IPS-15b (cell line): ENCODE measurements at regions not wholly inside any gene's neighbourhood (a gene's known extent, or its start where the extent isn't known, plus 50 kb on each side); places are given as distances from the start of the nearest gene placed in this dataset.

Source experiments
- H3K27me3 ChIP-seq: one replicate; pipeline ENCODE4 v1.6.1; 2013; ENCODE audit warnings: low read length; ENCODE audit not compliant: control insufficient read depth, insufficient read depth
- H3K36me3 ChIP-seq: one replicate; pipeline ENCODE4 v1.6.1; 2013; ENCODE audit warnings: low read length; ENCODE audit not compliant: control insufficient read depth, insufficient read depth
- H3K4me1 ChIP-seq: one replicate; pipeline ENCODE4 v1.6.1; 2013; ENCODE audit warnings: mild to moderate bottlenecking, low read length; ENCODE audit not compliant: control insufficient read depth, insufficient read depth
- H3K4me3 ChIP-seq: one replicate; pipeline ENCODE4 v1.5.1; 2013; ENCODE audit warnings: low read depth, low read length
- H3K9ac ChIP-seq: one replicate; pipeline ENCODE4 v1.6.1; 2013; ENCODE audit warnings: low read depth, mild to moderate bottlenecking, low read length
- H3K9me3 ChIP-seq: one replicate; pipeline ENCODE4 v1.6.1; 2013; ENCODE audit warnings: mild to moderate bottlenecking, low read length; ENCODE audit not compliant: control insufficient read depth, insufficient read depth

DNA sequence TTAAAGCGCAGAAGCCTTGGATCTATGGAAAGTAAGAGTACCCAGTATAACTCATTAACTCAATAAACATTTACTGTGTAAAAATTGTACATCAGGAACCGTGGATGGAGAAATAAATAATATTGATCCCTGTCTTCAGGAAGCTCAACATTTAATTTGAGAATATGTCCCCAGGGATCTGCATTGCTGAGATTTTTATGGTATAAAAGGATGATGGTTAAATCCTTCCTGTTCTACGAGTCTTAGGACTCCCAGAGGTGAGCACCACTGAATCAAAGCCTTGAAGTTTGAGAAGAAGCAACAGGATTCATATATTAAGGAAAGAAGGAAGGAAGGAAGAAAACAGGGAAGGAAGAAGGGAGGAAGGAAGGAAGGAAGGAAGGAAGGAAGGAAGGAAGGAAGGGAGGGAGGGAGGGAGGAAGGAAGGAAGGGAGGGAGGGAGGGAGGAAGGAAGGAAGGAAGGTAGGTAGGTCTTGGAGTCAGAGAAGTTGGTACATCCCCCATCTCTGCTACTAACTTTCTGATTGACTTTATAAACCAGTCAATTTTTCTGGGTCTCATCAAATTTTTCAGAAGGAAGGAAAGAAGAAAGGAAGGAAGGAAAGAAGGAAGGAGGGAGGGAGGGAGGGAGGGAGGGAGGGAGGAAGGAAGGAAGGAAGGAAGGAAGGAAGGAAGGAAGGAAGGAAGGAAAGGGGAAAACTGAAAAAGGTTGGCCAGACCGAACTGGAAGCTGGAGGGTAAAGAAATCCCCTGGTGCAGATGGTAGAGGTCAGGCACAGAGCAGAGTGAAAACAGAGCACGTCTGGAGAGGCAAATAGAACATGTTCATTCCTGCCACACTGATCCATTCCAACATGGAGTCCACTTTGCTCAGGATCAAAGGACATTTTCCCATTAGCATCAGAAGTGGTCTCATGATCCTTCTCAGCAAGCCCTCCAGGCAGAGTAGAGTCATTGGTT is 422.2 kb upstream of the CDH11 start:
- Histone ChIP-seq H3K9me3 (no peaks in the 10 kb centered on the region), H3K36me3 (no peaks in the 10 kb centered on the region), H3K4me1 (peaks cover 15% of the 10 kb centered on the region), H3K9ac (no peak overlapping the region), H3K27me3 (no peaks in the 10 kb centered on the region), H3K4me3 (no peak overlapping the region)

DNA sequence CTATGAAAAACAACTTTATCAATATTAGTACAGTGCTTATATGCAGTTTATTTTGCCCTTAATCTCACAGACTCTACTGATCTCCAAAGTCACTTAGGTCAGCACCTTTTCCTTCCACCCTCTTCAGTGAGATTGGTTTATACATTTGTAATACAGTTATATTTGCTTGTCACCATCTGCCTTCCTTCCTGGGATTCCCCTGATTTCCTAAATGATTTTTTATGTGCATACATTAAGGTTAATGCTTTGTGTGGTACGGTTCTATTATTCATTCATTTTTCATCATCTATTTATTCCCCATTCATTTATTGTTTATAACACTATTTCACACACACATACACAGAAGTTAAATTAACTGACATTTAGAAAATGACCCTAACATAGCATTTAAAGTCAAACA is 419.8 kb upstream of the CDH11 start:
- Histone ChIP-seq H3K36me3 (no peaks in the 10 kb centered on the region), H3K9ac (no peak overlapping the region), H3K9me3 (no peaks in the 10 kb centered on the region), H3K4me1 (peaks cover 4% of the 10 kb centered on the region), H3K4me3 (no peak overlapping the region), H3K27me3 (no peaks in the 10 kb centered on the region)

GRCh38 chr16:65540901-65541300 is 419.0 kb upstream of the CDH11 start:
- Histone ChIP-seq H3K4me3 (no peak overlapping the region), H3K27me3 (no peaks in the 10 kb centered on the region), H3K36me3 (no peaks in the 10 kb centered on the region), H3K4me1 (no peaks in the 10 kb centered on the region), H3K9ac (no peak overlapping the region), H3K9me3 (no peaks in the 10 kb centered on the region)

DNA sequence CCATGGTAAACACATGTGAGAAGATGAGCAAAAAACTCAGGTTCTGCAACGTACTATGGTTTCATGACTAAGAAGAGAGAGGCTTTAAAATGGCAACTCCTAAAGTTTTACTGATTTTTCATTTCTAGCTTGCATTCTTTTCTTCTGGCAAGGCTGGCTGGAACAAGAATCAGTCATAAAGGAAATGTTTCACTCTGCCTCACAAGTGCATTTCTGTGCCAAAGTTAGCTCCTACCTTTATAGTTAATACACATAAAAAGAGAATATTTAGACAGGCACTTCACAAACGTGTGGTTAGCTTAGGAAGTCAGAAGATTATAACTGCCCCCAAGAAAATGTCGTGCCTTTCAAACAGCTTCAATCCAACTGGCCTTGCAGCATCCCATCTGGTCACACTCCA is 417.1 kb upstream of the CDH11 start:
- Histone ChIP-seq H3K9me3 (no peaks in the 10 kb centered on the region), H3K4me3 (no peak overlapping the region), H3K36me3 (no peaks in the 10 kb centered on the region)

DNA sequence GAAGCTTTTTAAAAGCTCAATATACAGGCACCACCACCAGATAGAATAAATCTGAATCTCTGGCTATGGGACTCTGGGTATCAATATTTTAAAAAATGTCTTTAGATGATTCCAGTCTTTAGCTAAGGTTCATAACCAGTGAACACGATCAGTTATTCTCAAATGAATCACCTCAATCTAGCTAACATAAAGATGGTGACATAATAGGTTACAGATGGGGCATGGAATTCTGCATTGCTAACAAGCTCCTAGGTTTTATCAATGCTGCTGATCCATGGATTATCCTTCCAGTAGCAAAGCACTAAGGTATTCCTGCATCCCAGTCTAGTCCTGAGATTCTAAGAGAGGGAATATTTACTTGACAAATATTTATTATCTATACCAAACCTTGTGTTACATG is 415.5 kb upstream of the CDH11 start:
- Histone ChIP-seq H3K4me1 (no peaks in the 10 kb centered on the region), H3K27me3 (no peaks in the 10 kb centered on the region), H3K9ac (no peak overlapping the region), H3K4me3 (no peak overlapping the region), H3K9me3 (no peaks in the 10 kb centered on the region), H3K36me3 (no peaks in the 10 kb centered on the region)

More for the DNA sequence above, 417.1 kb upstream of the CDH11 start:
- Histone ChIP-seq H3K9ac (no peak overlapping the region), H3K27me3 (no peaks in the 10 kb centered on the region), H3K4me1 (no peaks in the 10 kb centered on the region)

GRCh38 chr16:65534121-65534528 is 412.3 kb upstream of the CDH11 start:
- H3K9me3 ChIP-seq: no peaks in the 10 kb centered on the region
- H3K9ac ChIP-seq: no peak overlapping the region
- H3K4me3 ChIP-seq: no peak overlapping the region
- no peaks in the 10 kb centered on the region for H3K27me3 ChIP-seq
- H3K36me3 ChIP-seq: no peaks in the 10 kb centered on the region
- H3K4me1 ChIP-seq: no peaks in the 10 kb centered on the region

GRCh38 chr16:65532846-65533245 is 411.0 kb upstream of the CDH11 start:
- Histone ChIP-seq H3K9me3 (no peaks in the 10 kb centered on the region), H3K4me1 (no peaks in the 10 kb centered on the region), H3K27me3 (no peaks in the 10 kb centered on the region), H3K36me3 (no peaks in the 10 kb centered on the region), H3K9ac (no peak overlapping the region), H3K4me3 (no peak overlapping the region)

DNA sequence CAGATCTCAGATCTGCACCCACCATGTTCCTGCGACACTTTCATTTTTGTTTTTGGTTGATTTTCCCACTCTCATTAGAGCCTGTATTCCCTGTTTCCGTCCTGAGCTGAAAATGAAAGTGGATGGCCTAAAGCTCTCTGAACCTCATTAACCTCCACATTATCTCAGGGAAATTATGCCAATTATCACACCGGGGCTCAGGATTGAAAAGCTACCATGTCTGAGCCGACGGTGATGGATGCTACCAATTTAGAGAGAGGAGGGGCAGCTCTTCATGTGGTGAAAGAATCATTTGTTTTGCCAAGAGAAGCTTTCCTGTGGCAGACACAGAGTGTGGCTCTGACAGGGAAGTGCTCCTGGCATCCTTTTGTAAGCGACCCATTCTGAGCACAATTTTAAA is 410.4 kb upstream of the CDH11 start:
- Histone ChIP-seq H3K4me3 (no peak overlapping the region), H3K9ac (no peak overlapping the region), H3K36me3 (no peaks in the 10 kb centered on the region), H3K27me3 (no peaks in the 10 kb centered on the region), H3K4me1 (no peaks in the 10 kb centered on the region), H3K9me3 (peaks cover under 1% of the 10 kb centered on the region)

DNA sequence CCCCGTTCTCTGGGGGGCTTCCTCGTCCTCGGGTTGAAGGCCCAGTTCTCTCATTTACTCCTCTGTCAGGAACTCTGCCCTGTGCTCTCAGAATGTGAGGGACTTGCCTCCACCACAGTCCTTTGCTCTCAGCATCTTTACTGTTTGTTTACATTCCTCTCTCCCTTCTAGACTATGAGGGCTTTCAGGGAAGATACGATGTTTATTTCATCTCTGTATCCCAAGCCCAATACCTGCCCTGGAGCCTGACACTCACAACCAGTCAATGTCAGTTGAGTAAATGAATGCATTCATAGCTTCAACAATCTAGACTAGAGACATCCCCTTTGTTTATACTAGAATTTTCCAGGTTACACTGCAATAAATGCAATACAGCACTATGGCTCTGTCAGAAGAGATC is 409.6 kb upstream of the CDH11 start:
- no peaks in the 10 kb centered on the region for H3K4me1 ChIP-seq
- H3K9ac ChIP-seq: no peak overlapping the region
- peaks cover 4% of the 10 kb centered on the region for H3K9me3 ChIP-seq
- no peaks in the 10 kb centered on the region for H3K27me3 ChIP-seq
- H3K4me3 ChIP-seq: no peak overlapping the region
- no peaks in the 10 kb centered on the region for H3K36me3 ChIP-seq

GRCh38 chr16:65525707-65526106 is 403.8 kb upstream of the CDH11 start:
- no peak overlapping the region for H3K9ac ChIP-seq
- H3K27me3 ChIP-seq: no peaks in the 10 kb centered on the region
- H3K36me3 ChIP-seq: no peaks in the 10 kb centered on the region
- H3K4me3 ChIP-seq: no peak overlapping the region
- peaks cover 4% of the 10 kb centered on the region for H3K9me3 ChIP-seq
- H3K4me1 ChIP-seq: peaks cover 25% of the 10 kb centered on the region

- H3K9ac ChIP-seq: no peak overlapping the region
- H3K9me3 ChIP-seq: peaks cover 4% of the 10 kb centered on the region
- no peaks in the 10 kb centered on the region for H3K27me3 ChIP-seq
- H3K4me3 ChIP-seq: no peak overlapping the region
- peaks cover 32% of the 10 kb centered on the region for H3K4me1 ChIP-seq
- H3K36me3 ChIP-seq: no peaks in the 10 kb centered on the region
Measured at GRCh38 chr16:65524997-65525396, 403.1 kb upstream of the CDH11 start.

GRCh38 chr16:65524231-65524630 is 402.4 kb upstream of the CDH11 start:
- Histone ChIP-seq H3K9ac (no peak overlapping the region), H3K4me1 (peaks cover 32% of the 10 kb centered on the region), H3K4me3 (no peak overlapping the region), H3K9me3 (peaks cover 4% of the 10 kb centered on the region), H3K36me3 (no peaks in the 10 kb centered on the region), H3K27me3 (no peaks in the 10 kb centered on the region)
